HG03175 (cell line): ENCODE measurements at regions not wholly inside any gene's neighbourhood (a gene's known extent, or its start where the extent isn't known, plus 50 kb on each side); places are given as distances from the start of the nearest gene placed in this dataset.
"Not testable (repeated sequence)": the region's sequence is repeated elsewhere in the genome, so short reads cannot be mapped to it uniquely, and the experiment has no call there.

Experiments
- ATAC-seq: cut with Tn5 transposase; IDR thresholded peaks from one replicate; pipeline ENCODE4 v1.9.1; 2021; ENCODE audit warnings: mild to moderate bottlenecking, moderate library complexity; ENCODE audit not compliant: unreplicated experiment

GRCh38 chr21:17195976-17196375 is 316.9 kb upstream of the CXADR start:
- ATAC-seq, result no peak

- no peak for ATAC-seq
Measured at GRCh38 chr21:17196623-17197022, 316.2 kb upstream of the CXADR start.

GRCh38 chr21:17197996-17198395 is 314.8 kb upstream of the CXADR start:
- ATAC-seq, result no peak

GRCh38 chr21:17200250-17200649 is 312.6 kb upstream of the CXADR start:
- no peak for ATAC-seq

GRCh38 chr21:17201741-17202260 is 311.0 kb upstream of the CXADR start:
- no peak for ATAC-seq

GRCh38 chr21:17214801-17215200 is 298.0 kb upstream of the CXADR start:
- ATAC-seq, result no peak

- not testable (repeated sequence) for ATAC-seq
Measured at GRCh38 chr21:17219050-17219449, 293.8 kb upstream of the CXADR start.

- no peak for ATAC-seq
Measured at GRCh38 chr21:17231124-17231523, 281.7 kb upstream of the CXADR start.

- ATAC-seq, result no peak
Measured at GRCh38 chr21:17231771-17232170, 281.1 kb upstream of the CXADR start.

GRCh38 chr21:17238468-17238867 is 274.4 kb upstream of the CXADR start:
- ATAC-seq, result no peak

GRCh38 chr21:17250778-17251241 is 262.0 kb upstream of the CXADR start:
- no peak for ATAC-seq

- ATAC-seq, result no peak
Measured at GRCh38 chr21:17257784-17258183, 255.1 kb upstream of the CXADR start.

GRCh38 chr21:17264182-17264581 is 248.7 kb upstream of the CXADR start:
- no peak for ATAC-seq

- ATAC-seq, result no peak
Measured at GRCh38 chr21:17269760-17270159, 243.1 kb upstream of the CXADR start.

- ATAC-seq, result no peak
Measured at GRCh38 chr21:17270229-17270628, 242.6 kb upstream of the CXADR start.

GRCh38 chr21:17279663-17280062 is 233.2 kb upstream of the CXADR start:
- no peak for ATAC-seq

GRCh38 chr21:17293016-17293562 is 219.8 kb upstream of the CXADR start:
- not testable (repeated sequence) for ATAC-seq

GRCh38 chr21:17295997-17296396 is 216.8 kb upstream of the CXADR start:
- no peak for ATAC-seq

GRCh38 chr21:17299576-17299975 is 213.3 kb upstream of the CXADR start:
- ATAC-seq, result not testable (repeated sequence)

GRCh38 chr21:17327715-17328114 is 185.1 kb upstream of the CXADR start:
- ATAC-seq, result not testable (repeated sequence)

- ATAC-seq, result no peak
Measured at GRCh38 chr21:17334484-17334883, 178.4 kb upstream of the CXADR start.

- no peak for ATAC-seq
Measured at GRCh38 chr21:17340081-17340480, 172.8 kb upstream of the CXADR start.

- ATAC-seq, result no peak
Measured at GRCh38 chr21:17343055-17343454, 169.8 kb upstream of the CXADR start.
